Uterus (tissue), 2 donors: ENCODE measurements at regions not wholly inside any gene's neighbourhood (a gene's known extent, or its start where the extent isn't known, plus 50 kb on each side); places are given as distances from the start of the nearest gene placed in this dataset.

Experiments
- POLR2A ChIP-seq, 2 donors: fragments of 450-650 bp; IDR thresholded peaks; one replicate each; pipeline ENCODE4 v1.6.1; 2016; ENCODE audit warnings: antibody characterized with exemption in 2 of 2, mild to moderate bottlenecking in 1 of 2, moderate library complexity in 1 of 2
- TF ChIP-seq, protein P1 (sequence below), 4 experiments: fragments of 200-600 bp in 2 of 4; fragments of 450-650 bp in 2 of 4; sonication (generic) in 2 of 4; IDR thresholded peaks; one replicate each; pipeline ENCODE4 v1.5.1; 2016 to 2019; ENCODE audit warnings: antibody characterized with exemption in 4 of 4, mild to moderate bottlenecking in 2 of 4, moderate library complexity in 1 of 4

DNA sequence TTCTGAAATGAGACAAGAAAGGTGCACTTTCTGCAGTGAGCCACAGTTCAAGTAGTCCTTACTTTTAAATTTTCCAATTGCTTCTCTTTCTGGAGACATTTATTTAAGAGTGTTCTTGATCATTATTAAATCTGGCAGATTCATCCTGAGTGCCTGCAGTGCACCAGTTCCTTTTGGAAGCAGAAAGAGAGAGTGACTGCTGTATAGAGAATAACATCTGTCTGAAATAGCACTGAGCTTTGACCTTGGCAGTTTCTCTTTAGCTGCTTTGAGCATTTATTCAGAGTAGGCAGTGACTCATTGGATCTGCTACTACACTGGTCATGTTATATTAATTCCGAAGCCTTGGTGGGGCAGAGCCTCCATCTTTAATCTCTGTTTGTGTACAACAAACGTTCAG is 1373.7 kb downstream of the PCDH9 start:
- TF ChIP-seq, protein P1, sequence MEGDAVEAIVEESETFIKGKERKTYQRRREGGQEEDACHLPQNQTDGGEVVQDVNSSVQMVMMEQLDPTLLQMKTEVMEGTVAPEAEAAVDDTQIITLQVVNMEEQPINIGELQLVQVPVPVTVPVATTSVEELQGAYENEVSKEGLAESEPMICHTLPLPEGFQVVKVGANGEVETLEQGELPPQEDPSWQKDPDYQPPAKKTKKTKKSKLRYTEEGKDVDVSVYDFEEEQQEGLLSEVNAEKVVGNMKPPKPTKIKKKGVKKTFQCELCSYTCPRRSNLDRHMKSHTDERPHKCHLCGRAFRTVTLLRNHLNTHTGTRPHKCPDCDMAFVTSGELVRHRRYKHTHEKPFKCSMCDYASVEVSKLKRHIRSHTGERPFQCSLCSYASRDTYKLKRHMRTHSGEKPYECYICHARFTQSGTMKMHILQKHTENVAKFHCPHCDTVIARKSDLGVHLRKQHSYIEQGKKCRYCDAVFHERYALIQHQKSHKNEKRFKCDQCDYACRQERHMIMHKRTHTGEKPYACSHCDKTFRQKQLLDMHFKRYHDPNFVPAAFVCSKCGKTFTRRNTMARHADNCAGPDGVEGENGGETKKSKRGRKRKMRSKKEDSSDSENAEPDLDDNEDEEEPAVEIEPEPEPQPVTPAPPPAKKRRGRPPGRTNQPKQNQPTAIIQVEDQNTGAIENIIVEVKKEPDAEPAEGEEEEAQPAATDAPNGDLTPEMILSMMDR (IDR thresholded peaks at IDR 0.05), result no peak
- no peak for TF ChIP-seq POLR2A (IDR thresholded peaks at IDR 0.05)
